ENCODE measurements at regions not wholly inside any gene's neighbourhood (a gene's known extent, or its start where the extent isn't known, plus 50 kb on each side); places are given as distances from the start of the nearest gene placed in this dataset.

GRCh38 chr11:116642481-116642880 lies 130.3 kb downstream of the BUD13 start:
- no peak for DNase-seq

- peak in 1 of 2 donors; percentile 3 for DNase-seq
Measured at GRCh38 chr11:116641561-116642045, 131.2 kb downstream of the BUD13 start.

- no peak for DNase-seq
Measured at GRCh38 chr11:116640641-116641402, 132.0 kb downstream of the BUD13 start.

GRCh38 chr11:116638463-116638862 lies 134.3 kb downstream of the BUD13 start:
- DNase-seq: no peak

- no peak for DNase-seq
Measured at GRCh38 chr11:116637766-116638165, 135.0 kb downstream of the BUD13 start.

GRCh38 chr11:116636341-116636929 lies 136.4 kb downstream of the BUD13 start:
- DNase-seq: no peak

- no peak for DNase-seq
Measured at GRCh38 chr11:116631201-116631600, 141.6 kb downstream of the BUD13 start.

- DNase-seq: no peak
Measured at GRCh38 chr11:116618461-116618860, 154.3 kb downstream of the BUD13 start.

GRCh38 chr11:116615211-116615865 lies 157.4 kb downstream of the BUD13 start:
- DNase-seq: no peak

- no peak for DNase-seq
Measured at GRCh38 chr11:116614306-116615210, 158.2 kb downstream of the BUD13 start.

GRCh38 chr11:116613206-116613875 lies 159.4 kb downstream of the BUD13 start:
- no peak for DNase-seq

- no peak for DNase-seq
Measured at GRCh38 chr11:116611998-116612620, 160.7 kb downstream of the BUD13 start.

GRCh38 chr11:116610190-116610589 lies 162.6 kb downstream of the BUD13 start:
- no peak for DNase-seq

- no peak for DNase-seq
Measured at GRCh38 chr11:116607027-116607426, 165.8 kb downstream of the BUD13 start.

- DNase-seq: peak in 1 of 2 donors; percentile 19
Measured at GRCh38 chr11:116605543-116606459, 167.0 kb downstream of the BUD13 start.

- DNase-seq: no peak
Measured at GRCh38 chr11:116603728-116604323, 169.0 kb downstream of the BUD13 start.

- DNase-seq: no peak
Measured at GRCh38 chr11:116602637-116602942, 170.2 kb downstream of the BUD13 start.

- no peak for DNase-seq
Measured at GRCh38 chr11:116601814-116602636, 170.8 kb downstream of the BUD13 start.

GRCh38 chr11:116600930-116601329 lies 171.9 kb downstream of the BUD13 start:
- no peak for DNase-seq
